Upper lobe of left lung (tissue), 6 donors: ENCODE measurements at regions not wholly inside any gene's neighbourhood (a gene's known extent, or its start where the extent isn't known, plus 50 kb on each side); places are given as distances from the start of the nearest gene placed in this dataset.

ENCODE experiments used
- ATAC-seq, 2 donors: fragments of 200-7000 bp; cut with Tn5 transposase; one replicate each; pipeline ENCODE4 v1.9.1; 2022; ENCODE audit warnings: mild to moderate bottlenecking in 2 of 2, moderate library complexity in 2 of 2; ENCODE audit not compliant: low FRiP score in 2 of 2
- DNase-seq, 2 donors: peaks; one replicate each; pipeline ENCODE4 v3.0.0-alpha.2; 2019 to 2020
- H3K27ac ChIP-seq, 4 donors: fragments of 200-600 bp; sonication (generic); one replicate each; pipeline ENCODE4 v1.5.1; 2016 to 2019
- H3K27me3 ChIP-seq, 4 donors: fragments of 200-600 bp; sonication (generic); one replicate each; pipeline ENCODE4 v1.5.1; 2017 to 2019
- H3K36me3 ChIP-seq, 4 donors: fragments of 200-600 bp; sonication (generic); one replicate each; pipeline ENCODE4 v1.5.1; 2016 to 2019
- H3K4me1 ChIP-seq, 4 donors: fragments of 200-600 bp; sonication (generic); one replicate each; pipeline ENCODE4 v1.5.1; 2018 to 2019
- H3K4me3 ChIP-seq, 4 donors: fragments of 200-600 bp; sonication (generic); one replicate each; pipeline ENCODE4 v1.5.1; 2017 to 2019; ENCODE audit warnings: mild to moderate bottlenecking in 2 of 4, moderate library complexity in 1 of 4
- H3K9me3 ChIP-seq, 4 donors: fragments of 200-600 bp; sonication (generic); one replicate each; pipeline ENCODE4 v1.5.1; 2018 to 2019
- CTCF ChIP-seq, 6 experiments: fragments of 450-650 bp in 4 of 6; fragments of 200-600 bp in 2 of 6; sonication (generic) in 2 of 6; IDR thresholded peaks; one replicate each; pipeline ENCODE4 v1.5.1; 2016 to 2019; ENCODE audit warnings: antibody characterized with exemption in 6 of 6
- EP300 ChIP-seq, 4 donors: sonication (generic); formaldehyde crosslinking; IDR thresholded peaks; one replicate each; pipeline ENCODE4 v1.5.1; 2017; ENCODE audit warnings: antibody characterized with exemption in 4 of 4, control low read depth in 2 of 4
- POLR2A ChIP-seq, 4 donors: fragments of 450-650 bp; IDR thresholded peaks; one replicate each; pipeline ENCODE4 v1.5.1; 2016 to 2017; ENCODE audit warnings: antibody characterized with exemption in 4 of 4, mild to moderate bottlenecking in 2 of 4
- POLR2AphosphoS5 ChIP-seq, 2 donors: sonication (generic); formaldehyde crosslinking; IDR thresholded peaks; one replicate each; pipeline ENCODE4 v1.5.1; 2017; ENCODE audit warnings: antibody characterized with exemption in 2 of 2
- WGBS, 2 donors: methylation state at CpG; one replicate each; pipeline ENCODE4 v1.1.5; 2017 to 2018; 5-methylcytosine and 5-hydroxymethylcytosine counted together
- donor health status: DM: no; HTN: no; CAD: no; lungs with moderate emphysema.
- donor health status: DM: no; HTN: yes; CAD: no; lungs with severe emphysema.

DNA sequence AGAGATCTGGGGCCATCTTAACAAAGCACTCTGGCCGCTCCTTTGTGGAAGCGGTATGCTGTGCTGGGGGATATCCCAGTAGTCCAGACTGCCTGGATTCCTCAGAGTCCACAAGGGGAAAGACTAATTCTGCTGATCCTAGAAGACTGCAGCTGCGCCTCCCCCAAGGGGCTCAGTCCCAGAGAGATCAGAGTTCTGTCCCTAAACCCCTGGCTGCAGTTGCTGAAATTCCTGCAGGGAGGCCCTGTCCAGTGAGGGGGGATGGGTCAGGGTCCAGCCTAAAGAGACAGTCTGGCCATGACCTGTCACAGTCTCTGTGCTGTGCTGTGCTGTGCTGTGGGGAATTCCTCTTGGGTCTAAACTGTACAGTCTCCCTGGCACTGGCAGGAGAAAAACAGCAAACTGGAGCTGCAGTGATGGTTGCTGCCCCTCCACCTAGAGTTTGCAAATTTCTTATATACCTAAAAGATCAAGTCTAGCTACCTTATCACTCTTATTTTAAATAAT is 575.1 kb upstream of the UBE2E2 start:
- 88 to 100% methylated on average over 2 to 3 of the region's 3 CpGs for WGBS, 2 donors
- ATAC-seq (no peak), DNase-seq (no peak)
- no peak overlapping the region for H3K27ac ChIP-seq
- no peaks in the 10 kb centered on the region for H3K36me3 ChIP-seq
- no peak overlapping the region for H3K4me3 ChIP-seq
- TF ChIP-seq POLR2AphosphoS5 (IDR thresholded peaks at IDR 0.05), result no peak
- TF ChIP-seq POLR2A (IDR thresholded peaks at IDR 0.05), result no peak
- no peak for TF ChIP-seq EP300 (IDR thresholded peaks at IDR 0.05)
- TF ChIP-seq CTCF (IDR thresholded peaks at IDR 0.05), result no peak
- H3K27me3 ChIP-seq, result no peaks in the 10 kb centered on the region
- H3K9me3 ChIP-seq, result peaks cover 0 to 3% (median 0%) of the 10 kb centered on the region in 4 donors
- no peaks in the 10 kb centered on the region for H3K4me1 ChIP-seq

- no peak overlapping the region for H3K4me3 ChIP-seq
- TF ChIP-seq EP300 (IDR thresholded peaks at IDR 0.05), result no peak
- TF ChIP-seq CTCF (IDR thresholded peaks at IDR 0.05), result no peak
- TF ChIP-seq POLR2AphosphoS5 (IDR thresholded peaks at IDR 0.05), result no peak
- no peak for TF ChIP-seq POLR2A (IDR thresholded peaks at IDR 0.05)
- no peak for DNase-seq
- 71 to 82% methylated on average over 3 of the region's 3 CpGs for WGBS, 2 donors
- no peaks in the 10 kb centered on the region for H3K36me3 ChIP-seq
- H3K9me3 ChIP-seq, result peaks cover 0 to 5% (median 1%) of the 10 kb centered on the region in 4 donors
- H3K27me3 ChIP-seq, result no peaks in the 10 kb centered on the region
- ATAC-seq, result no peak
- H3K27ac ChIP-seq, result no peak overlapping the region
- H3K4me1 ChIP-seq, result no peaks in the 10 kb centered on the region
Measured at GRCh38 chr3:22632536-22632935, 570.6 kb upstream of the UBE2E2 start.

DNA sequence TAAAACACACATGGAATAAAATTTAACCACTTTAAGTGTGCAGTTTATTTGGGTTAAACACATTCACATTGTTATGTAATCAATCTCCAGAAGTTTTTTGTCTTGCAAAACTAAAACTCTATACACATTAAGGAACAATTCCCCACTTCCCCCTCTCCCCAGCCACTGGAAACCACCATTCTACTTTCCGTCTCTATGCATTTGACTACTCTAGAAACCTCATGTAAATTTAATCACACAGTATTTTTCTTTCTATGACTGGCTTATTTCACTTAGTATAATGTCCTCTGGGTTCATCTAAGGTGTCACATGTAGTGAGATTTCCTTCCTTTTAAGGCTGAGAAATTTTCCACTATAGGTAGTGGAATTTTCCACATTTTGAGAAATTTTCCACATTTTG is 568.7 kb upstream of the UBE2E2 start:
- Histone ChIP-seq H3K36me3 (no peaks in the 10 kb centered on the region), H3K4me3 (no peak overlapping the region), H3K4me1 (no peaks in the 10 kb centered on the region), H3K27ac (no peak overlapping the region), H3K9me3 (peaks cover 0 to 5% (median 1%) of the 10 kb centered on the region in 4 donors), H3K27me3 (no peaks in the 10 kb centered on the region)
- 68% methylated on average over 1 of the region's 1 CpG for WGBS, 2 donors
- DNase-seq, result no peak
- ATAC-seq, result no peak
- no peak for TF ChIP-seq EP300 (IDR thresholded peaks at IDR 0.05)
- no peak for TF ChIP-seq POLR2AphosphoS5 (IDR thresholded peaks at IDR 0.05)
- TF ChIP-seq CTCF (IDR thresholded peaks at IDR 0.05), result no peak
- no peak for TF ChIP-seq POLR2A (IDR thresholded peaks at IDR 0.05)

- no peaks in the 10 kb centered on the region for H3K9me3 ChIP-seq
- no peaks in the 10 kb centered on the region for H3K4me1 ChIP-seq
- DNase-seq, result no peak
- H3K4me3 ChIP-seq, result no peak overlapping the region
- no peaks in the 10 kb centered on the region for H3K36me3 ChIP-seq
- no peak overlapping the region for H3K27ac ChIP-seq
- no peak for ATAC-seq
- 12 to 20% methylated on average over 1 of the region's 1 CpG for WGBS, 2 donors
- TF ChIP-seq POLR2A (IDR thresholded peaks at IDR 0.05), result no peak
- TF ChIP-seq EP300 (IDR thresholded peaks at IDR 0.05), result no peak
- TF ChIP-seq POLR2AphosphoS5 (IDR thresholded peaks at IDR 0.05), result no peak
- no peak for TF ChIP-seq CTCF (IDR thresholded peaks at IDR 0.05)
- no peaks in the 10 kb centered on the region for H3K27me3 ChIP-seq
Measured at GRCh38 chr3:22659651-22660475, 543.3 kb upstream of the UBE2E2 start.

GRCh38 chr3:22660606-22661005 is 542.5 kb upstream of the UBE2E2 start:
- DNase-seq, result no peak
- ATAC-seq, result no peak

More at GRCh38 chr3:22660606-22661005, 542.5 kb upstream of the UBE2E2 start:
- Histone ChIP-seq H3K27me3 (no peaks in the 10 kb centered on the region), H3K4me3 (no peak overlapping the region), H3K4me1 (no peaks in the 10 kb centered on the region), H3K9me3 (no peaks in the 10 kb centered on the region), H3K27ac (no peak overlapping the region), H3K36me3 (no peaks in the 10 kb centered on the region)
- TF ChIP-seq CTCF (IDR thresholded peaks at IDR 0.05) (no peak), POLR2A (IDR thresholded peaks at IDR 0.05) (no peak), EP300 (IDR thresholded peaks at IDR 0.05) (no peak), POLR2AphosphoS5 (IDR thresholded peaks at IDR 0.05) (no peak)
- 0 to 44% methylated on average over 1 of the region's 1 CpG for WGBS, 2 donors
